GM23338 (cell line): ENCODE measurements at regions not wholly inside any gene's neighbourhood (a gene's known extent, or its start where the extent isn't known, plus 50 kb on each side); places are given as distances from the start of the nearest gene placed in this dataset.

Experiments used
- ATAC-seq: fragments of 200-7000 bp; cut with Tn5 transposase; 3 replicates; pipeline ENCODE4 v1.9.1; 2020
- DNase-seq: peaks from one replicate; pipeline ENCODE4 v3.0.0-alpha.2; 2015; ENCODE audit warnings: low spot score
- H2AFZ ChIP-seq: fragments of 200-600 bp; sonication (generic); 2 replicates; pipeline ENCODE4 v1.8.0; 2016; ENCODE audit warnings: antibody characterized with exemption, mild to moderate bottlenecking, moderate library complexity
- H3F3A ChIP-seq: fragments of 200-600 bp; sonication (generic); replicated peaks from 2 replicates; pipeline ENCODE4 v1.8.0; 2017; ENCODE audit warnings: antibody characterized with exemption, mixed run types, low read depth
- H3K27ac ChIP-seq: fragments of 200-600 bp; sonication (generic); 2 replicates; pipeline ENCODE4 v1.6.1; 2016; ENCODE audit warnings: low read depth
- H3K27me3 ChIP-seq: fragments of 200-600 bp; sonication (generic); 2 replicates; pipeline ENCODE4 v1.8.0; 2016; ENCODE audit warnings: mild to moderate bottlenecking, mixed run types, moderate library complexity; ENCODE audit not compliant: insufficient read depth
- H3K36me3 ChIP-seq: fragments of 200-600 bp; sonication (generic); 2 replicates; pipeline ENCODE4 v1.8.0; 2016; ENCODE audit warnings: mild to moderate bottlenecking; ENCODE audit not compliant: insufficient read depth
- H3K4me1 ChIP-seq: fragments of 200-600 bp; sonication (generic); 2 replicates; pipeline ENCODE4 v1.8.0; 2016; ENCODE audit warnings: mild to moderate bottlenecking, moderate library complexity; ENCODE audit not compliant: insufficient read depth
- H3K4me2 ChIP-seq: fragments of 200-600 bp; sonication (generic); 2 replicates; pipeline ENCODE4 v1.7.1; 2017; ENCODE audit warnings: mixed run types
- H3K4me3 ChIP-seq: fragments of 200-600 bp; sonication (generic); 2 replicates; pipeline ENCODE4 v1.6.1; 2016; ENCODE audit warnings: mixed run types
- H3K79me2 ChIP-seq: fragments of 200-600 bp; sonication (generic); replicated peaks from 2 replicates; pipeline ENCODE4 v1.8.0; 2017; ENCODE audit warnings: mild to moderate bottlenecking; ENCODE audit not compliant: insufficient read depth
- H3K9me2 ChIP-seq: fragments of 200-600 bp; sonication (generic); 2 replicates; pipeline ENCODE4 v1.8.0; 2017; ENCODE audit not compliant: insufficient read depth
- H4K20me1 ChIP-seq: fragments of 200-600 bp; sonication (generic); replicated peaks from 2 replicates; pipeline ENCODE4 v1.8.0; 2017; ENCODE audit warnings: mild to moderate bottlenecking; ENCODE audit not compliant: insufficient read depth
- H3K27ac Mint-ChIP-seq: 2 replicates; pipeline ENCODE4 v1.8.0; 2020; ENCODE audit warnings: inconsistent platforms, mild to moderate bottlenecking, moderate library complexity, mixed read lengths
- H3K27me3 Mint-ChIP-seq: 3 replicates; pipeline ENCODE4 v1.8.0; 2022; ENCODE audit warnings: low read depth, mild to moderate bottlenecking, moderate library complexity, mixed read lengths, inconsistent platforms; ENCODE audit not compliant: insufficient read depth, poor library complexity
- H3K36me3 Mint-ChIP-seq: 3 replicates; pipeline ENCODE4 v1.8.0; 2021; ENCODE audit warnings: low read depth, mild to moderate bottlenecking, inconsistent platforms, moderate library complexity, mixed read lengths
- H3K4me1 Mint-ChIP-seq: 3 replicates; pipeline ENCODE4 v1.8.0; 2020; ENCODE audit warnings: mild to moderate bottlenecking, inconsistent platforms, mixed read lengths
- H3K4me3 Mint-ChIP-seq: 3 replicates; pipeline ENCODE4 v1.8.0; 2021; ENCODE audit warnings: moderate library complexity, mild to moderate bottlenecking, inconsistent platforms, mixed read lengths
- H3K9me3 Mint-ChIP-seq: 3 replicates; pipeline ENCODE4 v1.8.0; 2020; ENCODE audit warnings: moderate library complexity, mild to moderate bottlenecking, inconsistent platforms, mixed read lengths
- CREB1 ChIP-seq: fragments of 250-450 bp; sonication (Bioruptor Pico); IDR thresholded peaks from 2 replicates; pipeline ENCODE4 v1.5.0; 2020; ENCODE audit warnings: low read depth, mild to moderate bottlenecking, moderate library complexity
- EZH2 ChIP-seq: fragments of 200-600 bp; sonication (generic); IDR thresholded peaks from one replicate; pipeline ENCODE4 v1.8.0; 2017; ENCODE audit warnings: antibody characterized with exemption, mild to moderate bottlenecking, low read depth; ENCODE audit not compliant: unreplicated experiment
- EZH2phosphoT487 ChIP-seq: fragments of 200-600 bp; sonication (generic); IDR thresholded peaks from one replicate; pipeline ENCODE4 v1.8.1; 2018; ENCODE audit warnings: antibody characterized with exemption; ENCODE audit not compliant: unreplicated experiment
- JUNB ChIP-seq: IDR thresholded peaks from one replicate; pipeline ENCODE4 v1.6.1; 2016; ENCODE audit warnings: antibody characterized with exemption; ENCODE audit not compliant: unreplicated experiment
- NANOG ChIP-seq: IDR thresholded peaks from 2 replicates; pipeline ENCODE4 v1.6.1; 2016; ENCODE audit warnings: antibody characterized with exemption, borderline replicate concordance
- POLR2AphosphoS5 ChIP-seq: IDR thresholded peaks from 2 replicates; pipeline ENCODE4 v1.6.1; 2016; ENCODE audit warnings: antibody characterized with exemption, low read depth
- STAT1 ChIP-seq: IDR thresholded peaks from one replicate; pipeline ENCODE4 v1.6.1; 2016; ENCODE audit warnings: antibody characterized with exemption; ENCODE audit not compliant: unreplicated experiment
- ZNF114 ChIP-seq: fragments of 250-450 bp; sonication (Bioruptor Pico); IDR thresholded peaks from 2 replicates; pipeline ENCODE4 v1.5.0; 2020; ENCODE audit warnings: mild to moderate bottlenecking, moderate library complexity
- ZNF331 ChIP-seq: fragments of 250-450 bp; sonication (Bioruptor Pico); IDR thresholded peaks from 2 replicates; pipeline ENCODE4 v1.5.0; 2020; ENCODE audit warnings: low read depth, mild to moderate bottlenecking, moderate library complexity
- TF ChIP-seq, protein P1 (sequence below), 2 experiments: fragments of 200-600 bp in 1 of 2; sonication (generic) in 1 of 2; conservative IDR thresholded peaks; 2 replicates each; pipeline versions ENCODE4 v1.5.1 to v1.6.1; 2016 to 2017; ENCODE audit warnings: antibody characterized with exemption in 2 of 2, low read depth in 2 of 2, mild to moderate bottlenecking in 2 of 2, moderate library complexity in 1 of 2
- TF ChIP-seq, protein P2 (sequence below): fragments of 250-450 bp; sonication (Bioruptor Pico); IDR thresholded peaks from 2 replicates; pipeline ENCODE4 v1.5.0; 2020; ENCODE audit warnings: mild to moderate bottlenecking, moderate library complexity
- TF ChIP-seq, protein P3 (sequence below): IDR thresholded peaks from 2 replicates; pipeline ENCODE4 v1.6.1; 2016; ENCODE audit warnings: antibody characterized with exemption
- TF ChIP-seq, protein P4 (sequence below): IDR thresholded peaks from one replicate; pipeline ENCODE4 v1.6.1; 2018; ENCODE audit warnings: antibody characterized with exemption; ENCODE audit not compliant: unreplicated experiment

DNA sequence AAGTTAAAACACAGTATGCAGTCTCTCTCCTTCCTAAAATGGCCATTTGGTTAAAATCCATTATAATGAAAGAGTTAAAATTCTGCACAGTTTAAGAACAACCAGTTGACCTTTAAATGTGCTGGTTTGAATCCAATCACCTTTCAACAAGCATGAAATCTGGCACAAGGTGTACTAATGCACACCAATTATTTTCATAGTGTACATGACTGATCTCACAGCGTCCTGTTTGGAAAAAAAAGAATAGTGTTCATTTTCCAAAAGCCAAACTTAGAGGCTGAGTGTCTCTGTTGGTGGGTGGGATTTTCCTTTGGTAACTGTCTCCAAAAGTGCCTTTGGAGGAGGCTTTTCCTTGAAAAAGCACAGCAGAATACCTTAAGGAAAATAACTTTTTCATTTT is 180.6 kb downstream of the DEPDC1B start:
- Histone ChIP-seq H4K20me1 (no peaks in the 10 kb centered on the region), H3F3A (no peaks in the 10 kb centered on the region), H3K27ac (no peak overlapping the region), H3K4me2 (no peak overlapping the region), H3K36me3 (no peaks in the 10 kb centered on the region), H3K9me2 (no peaks in the 10 kb centered on the region), H2AFZ (no peak overlapping the region), H3K4me1 (no peaks in the 10 kb centered on the region), H3K79me2 (no peaks in the 10 kb centered on the region), H3K4me3 (no peak overlapping the region), H3K27me3 (no peaks in the 10 kb centered on the region)
- no peak for DNase-seq
- TF ChIP-seq CREB1 (CRISPR knock-in tag) (no peak), EZH2 (no peak), JUNB (no peak), ZNF114 (CRISPR knock-in tag) (no peak), ZNF331 (no peak), NANOG (no peak), STAT1 (no peak), EZH2phosphoT487 (no peak), POLR2AphosphoS5 (no peak)
- TF ChIP-seq, protein P1, sequence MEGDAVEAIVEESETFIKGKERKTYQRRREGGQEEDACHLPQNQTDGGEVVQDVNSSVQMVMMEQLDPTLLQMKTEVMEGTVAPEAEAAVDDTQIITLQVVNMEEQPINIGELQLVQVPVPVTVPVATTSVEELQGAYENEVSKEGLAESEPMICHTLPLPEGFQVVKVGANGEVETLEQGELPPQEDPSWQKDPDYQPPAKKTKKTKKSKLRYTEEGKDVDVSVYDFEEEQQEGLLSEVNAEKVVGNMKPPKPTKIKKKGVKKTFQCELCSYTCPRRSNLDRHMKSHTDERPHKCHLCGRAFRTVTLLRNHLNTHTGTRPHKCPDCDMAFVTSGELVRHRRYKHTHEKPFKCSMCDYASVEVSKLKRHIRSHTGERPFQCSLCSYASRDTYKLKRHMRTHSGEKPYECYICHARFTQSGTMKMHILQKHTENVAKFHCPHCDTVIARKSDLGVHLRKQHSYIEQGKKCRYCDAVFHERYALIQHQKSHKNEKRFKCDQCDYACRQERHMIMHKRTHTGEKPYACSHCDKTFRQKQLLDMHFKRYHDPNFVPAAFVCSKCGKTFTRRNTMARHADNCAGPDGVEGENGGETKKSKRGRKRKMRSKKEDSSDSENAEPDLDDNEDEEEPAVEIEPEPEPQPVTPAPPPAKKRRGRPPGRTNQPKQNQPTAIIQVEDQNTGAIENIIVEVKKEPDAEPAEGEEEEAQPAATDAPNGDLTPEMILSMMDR (conservative IDR thresholded peaks at IDR 0.05; ENCODE audit: low read depth in 2 of 2), result no peak
- TF ChIP-seq, protein P2, sequence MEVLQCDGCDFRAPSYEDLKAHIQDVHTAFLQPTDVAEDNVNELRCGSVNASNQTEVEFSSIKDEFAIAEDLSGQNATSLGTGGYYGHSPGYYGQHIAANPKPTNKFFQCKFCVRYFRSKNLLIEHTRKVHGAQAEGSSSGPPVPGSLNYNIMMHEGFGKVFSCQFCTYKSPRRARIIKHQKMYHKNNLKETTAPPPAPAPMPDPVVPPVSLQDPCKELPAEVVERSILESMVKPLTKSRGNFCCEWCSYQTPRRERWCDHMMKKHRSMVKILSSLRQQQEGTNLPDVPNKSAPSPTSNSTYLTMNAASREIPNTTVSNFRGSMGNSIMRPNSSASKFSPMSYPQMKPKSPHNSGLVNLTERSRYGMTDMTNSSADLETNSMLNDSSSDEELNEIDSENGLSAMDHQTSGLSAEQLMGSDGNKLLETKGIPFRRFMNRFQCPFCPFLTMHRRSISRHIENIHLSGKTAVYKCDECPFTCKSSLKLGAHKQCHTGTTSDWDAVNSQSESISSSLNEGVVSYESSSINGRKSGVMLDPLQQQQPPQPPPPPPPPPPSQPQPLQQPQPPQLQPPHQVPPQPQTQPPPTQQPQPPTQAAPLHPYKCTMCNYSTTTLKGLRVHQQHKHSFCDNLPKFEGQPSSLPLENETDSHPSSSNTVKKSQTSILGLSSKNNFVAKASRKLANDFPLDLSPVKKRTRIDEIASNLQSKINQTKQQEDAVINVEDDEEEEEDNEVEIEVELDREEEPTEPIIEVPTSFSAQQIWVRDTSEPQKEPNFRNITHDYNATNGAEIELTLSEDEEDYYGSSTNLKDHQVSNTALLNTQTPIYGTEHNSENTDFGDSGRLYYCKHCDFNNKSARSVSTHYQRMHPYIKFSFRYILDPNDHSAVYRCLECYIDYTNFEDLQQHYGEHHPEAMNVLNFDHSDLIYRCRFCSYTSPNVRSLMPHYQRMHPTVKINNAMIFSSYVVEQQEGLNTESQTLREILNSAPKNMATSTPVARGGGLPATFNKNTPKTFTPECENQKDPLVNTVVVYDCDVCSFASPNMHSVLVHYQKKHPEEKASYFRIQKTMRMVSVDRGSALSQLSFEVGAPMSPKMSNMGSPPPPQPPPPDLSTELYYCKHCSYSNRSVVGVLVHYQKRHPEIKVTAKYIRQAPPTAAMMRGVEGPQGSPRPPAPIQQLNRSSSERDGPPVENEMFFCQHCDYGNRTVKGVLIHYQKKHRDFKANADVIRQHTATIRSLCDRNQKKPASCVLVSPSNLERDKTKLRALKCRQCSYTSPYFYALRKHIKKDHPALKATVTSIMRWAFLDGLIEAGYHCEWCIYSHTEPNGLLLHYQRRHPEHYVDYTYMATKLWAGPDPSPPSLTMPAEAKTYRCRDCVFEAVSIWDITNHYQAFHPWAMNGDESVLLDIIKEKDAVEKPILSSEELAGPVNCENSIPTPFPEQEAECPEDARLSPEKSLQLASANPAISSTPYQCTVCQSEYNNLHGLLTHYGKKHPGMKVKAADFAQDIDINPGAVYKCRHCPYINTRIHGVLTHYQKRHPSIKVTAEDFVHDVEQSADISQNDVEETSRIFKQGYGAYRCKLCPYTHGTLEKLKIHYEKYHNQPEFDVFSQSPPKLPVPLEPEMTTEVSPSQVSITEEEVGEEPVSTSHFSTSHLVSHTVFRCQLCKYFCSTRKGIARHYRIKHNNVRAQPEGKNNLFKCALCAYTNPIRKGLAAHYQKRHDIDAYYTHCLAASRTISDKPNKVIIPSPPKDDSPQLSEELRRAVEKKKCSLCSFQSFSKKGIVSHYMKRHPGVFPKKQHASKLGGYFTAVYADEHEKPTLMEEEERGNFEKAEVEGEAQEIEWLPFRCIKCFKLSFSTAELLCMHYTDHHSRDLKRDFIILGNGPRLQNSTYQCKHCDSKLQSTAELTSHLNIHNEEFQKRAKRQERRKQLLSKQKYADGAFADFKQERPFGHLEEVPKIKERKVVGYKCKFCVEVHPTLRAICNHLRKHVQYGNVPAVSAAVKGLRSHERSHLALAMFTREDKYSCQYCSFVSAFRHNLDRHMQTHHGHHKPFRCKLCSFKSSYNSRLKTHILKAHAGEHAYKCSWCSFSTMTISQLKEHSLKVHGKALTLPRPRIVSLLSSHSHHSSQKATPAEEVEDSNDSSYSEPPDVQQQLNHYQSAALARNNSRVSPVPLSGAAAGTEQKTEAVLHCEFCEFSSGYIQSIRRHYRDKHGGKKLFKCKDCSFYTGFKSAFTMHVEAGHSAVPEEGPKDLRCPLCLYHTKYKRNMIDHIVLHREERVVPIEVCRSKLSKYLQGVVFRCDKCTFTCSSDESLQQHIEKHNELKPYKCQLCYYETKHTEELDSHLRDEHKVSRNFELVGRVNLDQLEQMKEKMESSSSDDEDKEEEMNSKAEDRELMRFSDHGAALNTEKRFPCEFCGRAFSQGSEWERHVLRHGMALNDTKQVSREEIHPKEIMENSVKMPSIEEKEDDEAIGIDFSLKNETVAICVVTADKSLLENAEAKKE (CRISPR knock-in tag), result no peak
- TF ChIP-seq, protein P3, sequence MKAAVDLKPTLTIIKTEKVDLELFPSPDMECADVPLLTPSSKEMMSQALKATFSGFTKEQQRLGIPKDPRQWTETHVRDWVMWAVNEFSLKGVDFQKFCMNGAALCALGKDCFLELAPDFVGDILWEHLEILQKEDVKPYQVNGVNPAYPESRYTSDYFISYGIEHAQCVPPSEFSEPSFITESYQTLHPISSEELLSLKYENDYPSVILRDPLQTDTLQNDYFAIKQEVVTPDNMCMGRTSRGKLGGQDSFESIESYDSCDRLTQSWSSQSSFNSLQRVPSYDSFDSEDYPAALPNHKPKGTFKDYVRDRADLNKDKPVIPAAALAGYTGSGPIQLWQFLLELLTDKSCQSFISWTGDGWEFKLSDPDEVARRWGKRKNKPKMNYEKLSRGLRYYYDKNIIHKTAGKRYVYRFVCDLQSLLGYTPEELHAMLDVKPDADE, result no peak
- TF ChIP-seq, protein P4, sequence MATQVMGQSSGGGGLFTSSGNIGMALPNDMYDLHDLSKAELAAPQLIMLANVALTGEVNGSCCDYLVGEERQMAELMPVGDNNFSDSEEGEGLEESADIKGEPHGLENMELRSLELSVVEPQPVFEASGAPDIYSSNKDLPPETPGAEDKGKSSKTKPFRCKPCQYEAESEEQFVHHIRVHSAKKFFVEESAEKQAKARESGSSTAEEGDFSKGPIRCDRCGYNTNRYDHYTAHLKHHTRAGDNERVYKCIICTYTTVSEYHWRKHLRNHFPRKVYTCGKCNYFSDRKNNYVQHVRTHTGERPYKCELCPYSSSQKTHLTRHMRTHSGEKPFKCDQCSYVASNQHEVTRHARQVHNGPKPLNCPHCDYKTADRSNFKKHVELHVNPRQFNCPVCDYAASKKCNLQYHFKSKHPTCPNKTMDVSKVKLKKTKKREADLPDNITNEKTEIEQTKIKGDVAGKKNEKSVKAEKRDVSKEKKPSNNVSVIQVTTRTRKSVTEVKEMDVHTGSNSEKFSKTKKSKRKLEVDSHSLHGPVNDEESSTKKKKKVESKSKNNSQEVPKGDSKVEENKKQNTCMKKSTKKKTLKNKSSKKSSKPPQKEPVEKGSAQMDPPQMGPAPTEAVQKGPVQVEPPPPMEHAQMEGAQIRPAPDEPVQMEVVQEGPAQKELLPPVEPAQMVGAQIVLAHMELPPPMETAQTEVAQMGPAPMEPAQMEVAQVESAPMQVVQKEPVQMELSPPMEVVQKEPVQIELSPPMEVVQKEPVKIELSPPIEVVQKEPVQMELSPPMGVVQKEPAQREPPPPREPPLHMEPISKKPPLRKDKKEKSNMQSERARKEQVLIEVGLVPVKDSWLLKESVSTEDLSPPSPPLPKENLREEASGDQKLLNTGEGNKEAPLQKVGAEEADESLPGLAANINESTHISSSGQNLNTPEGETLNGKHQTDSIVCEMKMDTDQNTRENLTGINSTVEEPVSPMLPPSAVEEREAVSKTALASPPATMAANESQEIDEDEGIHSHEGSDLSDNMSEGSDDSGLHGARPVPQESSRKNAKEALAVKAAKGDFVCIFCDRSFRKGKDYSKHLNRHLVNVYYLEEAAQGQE, result no peak
- H3K4me1 Mint-ChIP-seq, result peaks cover 2% of the 10 kb centered on the region
- H3K9me3 Mint-ChIP-seq, result no peaks in the 10 kb centered on the region
- ATAC-seq, result no peak
- no peak overlapping the region for H3K27ac Mint-ChIP-seq
- no peaks in the 10 kb centered on the region for H3K36me3 Mint-ChIP-seq
- no peak overlapping the region for H3K4me3 Mint-ChIP-seq
- no peaks in the 10 kb centered on the region for H3K27me3 Mint-ChIP-seq
